Neuronal stem cell (in vitro differentiated cells): ENCODE measurements at regions not wholly inside any gene's neighbourhood (a gene's known extent, or its start where the extent isn't known, plus 50 kb on each side); places are given as distances from the start of the nearest gene placed in this dataset.

Experiments
- DNase-seq: peaks from one replicate; pipeline ENCODE4 v3.0.0-alpha.2; 2013; ENCODE audit warnings: low spot score
- H2AFZ ChIP-seq: one replicate; pipeline ENCODE4 v1.6.1; 2013; ENCODE audit warnings: mild to moderate bottlenecking, low read length, inconsistent platforms
- H2AK5ac ChIP-seq: 2 replicates; pipeline ENCODE4 v1.6.1; 2013; ENCODE audit warnings: low read depth, mild to moderate bottlenecking, inconsistent platforms, low read length, moderate library complexity, mixed read lengths
- H2BK120ac ChIP-seq: 2 replicates; pipeline ENCODE4 v1.6.1; 2013; ENCODE audit warnings: low read depth, mild to moderate bottlenecking, inconsistent platforms, low read length, moderate library complexity, mixed read lengths
- H2BK12ac ChIP-seq: one replicate; pipeline ENCODE4 v1.6.1; 2013; ENCODE audit warnings: low read length, inconsistent platforms
- H2BK15ac ChIP-seq: 2 replicates; pipeline ENCODE4 v1.6.1; 2013; ENCODE audit warnings: mild to moderate bottlenecking, low read length, inconsistent platforms, mixed read lengths
- H2BK5ac ChIP-seq: one replicate; pipeline ENCODE4 v1.6.1; 2013; ENCODE audit warnings: inconsistent platforms, mild to moderate bottlenecking, low read length, moderate library complexity
- H3K14ac ChIP-seq: one replicate; pipeline ENCODE4 v1.6.1; 2013; ENCODE audit warnings: low read length, inconsistent platforms
- H3K18ac ChIP-seq: 2 replicates; pipeline ENCODE4 v1.6.1; 2013; ENCODE audit warnings: low read length, inconsistent platforms
- H3K23ac ChIP-seq: 2 replicates; pipeline ENCODE4 v1.6.1; 2013; ENCODE audit warnings: low read depth, mild to moderate bottlenecking, mixed read lengths, low read length, inconsistent platforms; ENCODE audit not compliant: poor library complexity
- H3K27ac ChIP-seq: replicated peaks from 3 replicates; pipeline ENCODE4 v1.5.1; 2013; ENCODE audit warnings: low read length, inconsistent platforms
- H3K27me3 ChIP-seq, 3 experiments: 2 replicates each; pipeline ENCODE4 v1.6.1; 2013; ENCODE audit warnings: low read length in 3 of 3, mild to moderate bottlenecking in 2 of 3, inconsistent platforms in 1 of 3, low read depth in 1 of 3, mixed read lengths in 1 of 3, moderate library complexity in 1 of 3; ENCODE audit not compliant: control insufficient read depth in 3 of 3, insufficient read depth in 3 of 3
- H3K36me3 ChIP-seq, 2 donors: replicated peaks in 1 of 2; 2 replicates each; pipeline ENCODE4 v1.6.1; 2013; ENCODE audit warnings: low read length in 2 of 2; ENCODE audit not compliant: control insufficient read depth in 2 of 2, insufficient read depth in 2 of 2
- H3K4ac ChIP-seq: 2 replicates; pipeline ENCODE4 v1.6.1; 2013; ENCODE audit warnings: inconsistent platforms, mild to moderate bottlenecking, low read length, moderate library complexity
- H3K4me1 ChIP-seq, 2 donors: 1 replicate in 1 of 2; 2 replicates in 1 of 2; pipeline ENCODE4 v1.6.1; 2013; ENCODE audit warnings: low read length in 2 of 2, low read depth in 1 of 2; ENCODE audit not compliant: control insufficient read depth in 2 of 2, insufficient read depth in 1 of 2
- H3K4me2 ChIP-seq: one replicate; pipeline ENCODE4 v1.6.1; 2013; ENCODE audit warnings: mild to moderate bottlenecking, low read length, inconsistent platforms; ENCODE audit not compliant: insufficient read depth, poor library complexity, severe bottlenecking
- H3K4me3 ChIP-seq, 2 donors: 2 replicates each; pipeline ENCODE4 v1.5.1; 2013; ENCODE audit warnings: low read length in 2 of 2, mild to moderate bottlenecking in 2 of 2, inconsistent platforms in 1 of 2, moderate library complexity in 1 of 2
- H3K79me1 ChIP-seq: one replicate; pipeline ENCODE4 v1.6.1; 2013; ENCODE audit warnings: low read depth, mild to moderate bottlenecking, inconsistent platforms, low read length, moderate library complexity
- H3K9ac ChIP-seq: one replicate; pipeline ENCODE4 v1.6.1; 2013; ENCODE audit warnings: mild to moderate bottlenecking, low read depth, low read length, inconsistent platforms; ENCODE audit not compliant: poor library complexity
- H3K9me3 ChIP-seq, 2 donors: replicated peaks in 1 of 2; 2 replicates each; pipeline versions ENCODE3 to v1.6.1; 2013; ENCODE audit warnings: low read length in 2 of 2, mild to moderate bottlenecking in 2 of 2, inconsistent platforms in 1 of 2, low read depth in 1 of 2, mixed read lengths in 1 of 2, moderate library complexity in 1 of 2; ENCODE audit not compliant: control insufficient read depth in 2 of 2, insufficient read depth in 1 of 2
- H4K8ac ChIP-seq: one replicate; pipeline ENCODE4 v1.6.1; 2013; ENCODE audit warnings: low read depth, mild to moderate bottlenecking, inconsistent platforms, low read length, moderate library complexity
- H4K91ac ChIP-seq: one replicate; pipeline ENCODE4 v1.6.1; 2013; ENCODE audit warnings: low read length, low read depth, mild to moderate bottlenecking, inconsistent platforms; ENCODE audit not compliant: poor library complexity
- WGBS, 2 donors: extraction: QIAGEN DNeasy Blood & Tissue Kit; methylation state at CpG; one replicate each; pipeline ENCODE4 v1.1.7; 2013; ENCODE audit warnings: missing lambda C conversion rate in 2 of 2, mixed read lengths in 1 of 2; ENCODE audit not compliant: insufficient read length in 2 of 2, insufficient replicate concordance in 1 of 2; ENCODE audit errors: extremely low coverage in 2 of 2; 5-methylcytosine and 5-hydroxymethylcytosine counted together

GRCh38 chr14:106522990-106523389 lies 996.6 kb downstream of the TMEM121 start:
- Histone ChIP-seq H3K9me3 (peaks cover 0 to 10% of the 10 kb centered on the region in 2 donors), H3K4me3 (no peak overlapping the region), H3K14ac (no peak overlapping the region), H2BK15ac (no peak overlapping the region), H3K4me1 (no peaks in the 10 kb centered on the region), H3K27me3 (no peaks in the 10 kb centered on the region), H3K27ac (no peak overlapping the region), H3K79me1 (no peaks in the 10 kb centered on the region), H3K18ac (no peak overlapping the region), H4K91ac (no peak overlapping the region), H3K4me2 (no peak overlapping the region), H3K23ac (no peak overlapping the region), H2BK5ac (no peak overlapping the region), H3K4ac (no peak overlapping the region), H4K8ac (no peak overlapping the region), H3K9ac (no peak overlapping the region), H3K36me3 (no peaks in the 10 kb centered on the region), H2AFZ (no peak overlapping the region), H2BK12ac (no peak overlapping the region), H2AK5ac (no peak overlapping the region), H2BK120ac (no peak overlapping the region)
- WGBS, 2 donors: no CpG with 5 or more reads among the region's 2 CpGs
- DNase-seq: no peak

GRCh38 chr14:106528717-106529116 lies 1002.3 kb downstream of the TMEM121 start:
- Histone ChIP-seq H2BK12ac (no peak overlapping the region), H2AFZ (no peak overlapping the region), H3K4me2 (no peak overlapping the region), H2AK5ac (no peak overlapping the region), H3K23ac (no peak overlapping the region), H3K14ac (no peak overlapping the region), H4K91ac (no peak overlapping the region), H3K18ac (no peak overlapping the region), H2BK5ac (no peak overlapping the region), H3K4me1 (no peaks in the 10 kb centered on the region), H3K4ac (no peak overlapping the region), H3K79me1 (no peaks in the 10 kb centered on the region), H3K27me3 (no peaks in the 10 kb centered on the region), H3K9ac (no peak overlapping the region), H3K4me3 (no peak overlapping the region), H3K9me3 (peaks cover 0 to 26% of the 10 kb centered on the region in 2 donors), H4K8ac (no peak overlapping the region), H3K27ac (no peak overlapping the region), H3K36me3 (no peaks in the 10 kb centered on the region), H2BK120ac (no peak overlapping the region), H2BK15ac (no peak overlapping the region)
- no peak for DNase-seq
- no CpG with 5 or more reads among the region's 2 CpGs for WGBS, 2 donors

DNA sequence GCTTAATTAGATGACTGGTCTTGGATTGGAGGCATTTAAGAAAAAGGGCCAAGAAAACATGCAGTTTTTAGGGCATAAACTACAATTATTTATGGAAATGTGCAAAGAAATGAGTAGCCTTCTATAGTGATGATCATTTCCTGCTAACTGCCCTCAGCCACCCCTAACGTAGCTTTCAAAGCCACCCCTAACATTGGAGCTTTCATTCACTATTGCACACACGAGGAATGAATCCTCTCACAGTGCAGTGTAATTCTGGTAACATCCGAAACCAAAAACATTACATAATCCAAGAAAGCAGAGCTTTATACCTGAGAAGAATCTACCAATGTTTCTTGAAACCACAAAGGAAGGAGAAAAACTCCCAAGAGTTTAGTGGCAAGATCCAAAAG lies 1003.6 kb downstream of the TMEM121 start:
- Histone ChIP-seq H3K9me3 (peaks cover 0 to 24% of the 10 kb centered on the region in 2 donors), H3K14ac (no peak overlapping the region), H3K36me3 (no peaks in the 10 kb centered on the region), H2AK5ac (no peak overlapping the region), H3K9ac (no peak overlapping the region), H2BK12ac (no peak overlapping the region), H3K4me1 (no peaks in the 10 kb centered on the region), H3K4me3 (no peak overlapping the region), H2BK15ac (no peak overlapping the region), H4K91ac (no peak overlapping the region), H2AFZ (no peak overlapping the region), H3K23ac (no peak overlapping the region), H4K8ac (no peak overlapping the region), H3K4me2 (no peak overlapping the region), H2BK120ac (no peak overlapping the region), H3K4ac (no peak overlapping the region), H2BK5ac (no peak overlapping the region), H3K79me1 (no peaks in the 10 kb centered on the region), H3K18ac (no peak overlapping the region), H3K27ac (no peak overlapping the region), H3K27me3 (no peaks in the 10 kb centered on the region)
- DNase-seq: no peak
- no CpG with 5 or more reads among the region's 3 CpGs for WGBS, 2 donors

GRCh38 chr14:106530423-106531107 lies 1004.2 kb downstream of the TMEM121 start:
- Histone ChIP-seq H4K91ac (no peak overlapping the region), H3K27ac (no peak overlapping the region), H3K9me3 (peaks cover 0 to 24% of the 10 kb centered on the region in 2 donors), H2AK5ac (no peak overlapping the region), H3K36me3 (no peaks in the 10 kb centered on the region), H3K4me2 (no peak overlapping the region), H3K4ac (no peak overlapping the region), H2BK120ac (no peak overlapping the region), H3K79me1 (no peaks in the 10 kb centered on the region), H3K4me1 (no peaks in the 10 kb centered on the region), H4K8ac (no peak overlapping the region), H3K27me3 (no peaks in the 10 kb centered on the region), H3K23ac (no peak overlapping the region), H3K4me3 (no peak overlapping the region), H2BK15ac (no peak overlapping the region), H2BK5ac (no peak overlapping the region), H2AFZ (no peak overlapping the region), H2BK12ac (no peak overlapping the region), H3K18ac (no peak overlapping the region), H3K9ac (no peak overlapping the region), H3K14ac (no peak overlapping the region)
- DNase-seq: no peak
- no CpG with 5 or more reads among the region's 12 CpGs for WGBS, 2 donors
